ENCODE measurements at regions not wholly inside any gene's neighbourhood (a gene's known extent, or its start where the extent isn't known, plus 50 kb on each side); places are given as distances from the start of the nearest gene placed in this dataset.
"Not testable (repeated sequence)": the region's sequence is repeated elsewhere in the genome, so short reads cannot be mapped to it uniquely, and the experiment has no call there.

DNA sequence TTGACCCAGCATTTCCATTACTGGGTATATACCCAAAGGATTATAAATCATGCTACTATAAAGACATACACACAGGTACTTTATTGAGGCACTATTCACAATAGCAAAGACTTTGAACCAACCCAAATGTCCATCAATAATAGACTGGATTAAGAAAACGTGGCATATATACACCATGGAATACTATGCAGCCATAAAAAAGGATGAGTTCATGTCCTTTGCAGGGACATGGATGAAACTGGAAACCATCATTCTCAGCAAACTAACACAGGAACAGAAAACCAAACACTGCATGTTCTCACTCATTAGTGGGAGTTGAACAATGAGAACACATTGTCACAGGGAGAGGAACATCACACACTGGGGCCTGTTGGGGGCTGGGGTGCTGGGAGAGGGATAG lies 283.0 kb upstream of the ARSJ start:
- TF ChIP-seq, protein P1, sequence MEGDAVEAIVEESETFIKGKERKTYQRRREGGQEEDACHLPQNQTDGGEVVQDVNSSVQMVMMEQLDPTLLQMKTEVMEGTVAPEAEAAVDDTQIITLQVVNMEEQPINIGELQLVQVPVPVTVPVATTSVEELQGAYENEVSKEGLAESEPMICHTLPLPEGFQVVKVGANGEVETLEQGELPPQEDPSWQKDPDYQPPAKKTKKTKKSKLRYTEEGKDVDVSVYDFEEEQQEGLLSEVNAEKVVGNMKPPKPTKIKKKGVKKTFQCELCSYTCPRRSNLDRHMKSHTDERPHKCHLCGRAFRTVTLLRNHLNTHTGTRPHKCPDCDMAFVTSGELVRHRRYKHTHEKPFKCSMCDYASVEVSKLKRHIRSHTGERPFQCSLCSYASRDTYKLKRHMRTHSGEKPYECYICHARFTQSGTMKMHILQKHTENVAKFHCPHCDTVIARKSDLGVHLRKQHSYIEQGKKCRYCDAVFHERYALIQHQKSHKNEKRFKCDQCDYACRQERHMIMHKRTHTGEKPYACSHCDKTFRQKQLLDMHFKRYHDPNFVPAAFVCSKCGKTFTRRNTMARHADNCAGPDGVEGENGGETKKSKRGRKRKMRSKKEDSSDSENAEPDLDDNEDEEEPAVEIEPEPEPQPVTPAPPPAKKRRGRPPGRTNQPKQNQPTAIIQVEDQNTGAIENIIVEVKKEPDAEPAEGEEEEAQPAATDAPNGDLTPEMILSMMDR (IDR thresholded peaks at IDR 0.05), result not testable (repeated sequence)
- not testable (repeated sequence) for TF ChIP-seq POLR2A (IDR thresholded peaks at IDR 0.05)

Data from vagina (tissue), 2 donors.